HG02678 (cell line): ENCODE measurements at regions not wholly inside any gene's neighbourhood (a gene's known extent, or its start where the extent isn't known, plus 50 kb on each side); places are given as distances from the start of the nearest gene placed in this dataset.

Experiments used
- ATAC-seq: cut with Tn5 transposase; IDR thresholded peaks from one replicate; pipeline ENCODE4 v1.9.1; 2021; ENCODE audit warnings: mild to moderate bottlenecking, moderate library complexity; ENCODE audit not compliant: unreplicated experiment

- ATAC-seq: no peak
These were observed 89.9 kb downstream of the TSEN15 start for GRCh38 chr1:184141361-184141880.

- ATAC-seq: no peak
These were observed 91.9 kb downstream of the TSEN15 start for GRCh38 chr1:184143449-184143848.

GRCh38 chr1:184145083-184145482 is 93.6 kb downstream of the TSEN15 start:
- no peak for ATAC-seq

GRCh38 chr1:184146202-184146601 is 94.7 kb downstream of the TSEN15 start:
- ATAC-seq: no peak

GRCh38 chr1:184150776-184151531 is 99.4 kb downstream of the TSEN15 start:
- ATAC-seq: no peak

GRCh38 chr1:184152434-184152898 is 100.9 kb downstream of the TSEN15 start:
- ATAC-seq: no peak

- ATAC-seq: no peak
These were observed 101.4 kb downstream of the TSEN15 start for GRCh38 chr1:184152974-184153373.

GRCh38 chr1:184153731-184154130 is 102.2 kb downstream of the TSEN15 start:
- ATAC-seq: no peak

- no peak for ATAC-seq
These were observed 105.2 kb downstream of the TSEN15 start for GRCh38 chr1:184156521-184157393.

- no peak for ATAC-seq
These were observed 105.8 kb downstream of the TSEN15 start for GRCh38 chr1:184157394-184157742.

- ATAC-seq: no peak
These were observed 107.6 kb downstream of the TSEN15 start for GRCh38 chr1:184158896-184159681.

GRCh38 chr1:184160236-184160635 is 108.7 kb downstream of the TSEN15 start:
- peak; percentile 47 for ATAC-seq

GRCh38 chr1:184161071-184161698 is 109.7 kb downstream of the TSEN15 start:
- no peak for ATAC-seq

GRCh38 chr1:184162281-184162680 is 110.8 kb downstream of the TSEN15 start:
- ATAC-seq: no peak

GRCh38 chr1:184163674-184164465 is 112.3 kb downstream of the TSEN15 start:
- ATAC-seq: peak; percentile 76

- no peak for ATAC-seq
These were observed 113.0 kb downstream of the TSEN15 start for GRCh38 chr1:184164536-184164935.

GRCh38 chr1:184166485-184166884 is 115.0 kb downstream of the TSEN15 start:
- no peak for ATAC-seq

- no peak for ATAC-seq
These were observed 115.8 kb downstream of the TSEN15 start for GRCh38 chr1:184167352-184167751.

GRCh38 chr1:184170719-184171118 is 119.2 kb downstream of the TSEN15 start:
- ATAC-seq: no peak

- no peak for ATAC-seq
These were observed 124.5 kb downstream of the TSEN15 start for GRCh38 chr1:184176058-184176457.
